Cerebellar cortex (tissue), 1 donor: ENCODE measurements at regions not wholly inside any gene's neighbourhood (a gene's known extent, or its start where the extent isn't known, plus 50 kb on each side); places are given as distances from the start of the nearest gene placed in this dataset.
"Not testable (repeated sequence)": the region's sequence is repeated elsewhere in the genome, so short reads cannot be mapped to it uniquely, and the experiment has no call there.

Experiments
- DNase-seq: peaks from one replicate; pipeline ENCODE4 v3.0.0-alpha.2; 2015; ENCODE audit warnings: low spot score

DNA sequence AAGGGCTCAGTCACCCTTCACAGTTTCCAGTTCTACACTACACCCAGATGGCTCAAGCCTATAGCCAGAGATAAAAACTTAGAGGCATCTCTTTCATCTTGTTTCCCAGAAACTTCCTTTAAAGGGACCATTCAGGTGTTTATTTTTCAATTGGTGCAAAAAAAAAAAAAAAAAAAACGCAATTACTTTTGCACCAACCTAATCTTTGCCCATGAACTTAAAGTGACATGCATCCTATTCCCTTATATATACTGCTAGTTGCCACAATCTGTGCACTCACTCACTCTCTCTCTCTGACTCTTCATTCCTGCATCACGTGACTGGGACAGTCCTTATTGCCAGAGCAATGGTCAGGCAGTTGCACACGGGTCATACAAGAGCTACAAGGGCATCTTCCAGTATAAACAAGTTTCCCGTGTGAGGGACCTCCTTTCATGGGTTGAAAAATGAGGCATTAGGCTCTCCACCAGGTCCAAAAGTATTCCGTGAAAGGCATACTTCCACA is 789.4 kb downstream of the EPHA4 start:
- no peak for DNase-seq

GRCh38 chr2:220783671-220784070 is 788.4 kb downstream of the EPHA4 start:
- no peak for DNase-seq

DNA sequence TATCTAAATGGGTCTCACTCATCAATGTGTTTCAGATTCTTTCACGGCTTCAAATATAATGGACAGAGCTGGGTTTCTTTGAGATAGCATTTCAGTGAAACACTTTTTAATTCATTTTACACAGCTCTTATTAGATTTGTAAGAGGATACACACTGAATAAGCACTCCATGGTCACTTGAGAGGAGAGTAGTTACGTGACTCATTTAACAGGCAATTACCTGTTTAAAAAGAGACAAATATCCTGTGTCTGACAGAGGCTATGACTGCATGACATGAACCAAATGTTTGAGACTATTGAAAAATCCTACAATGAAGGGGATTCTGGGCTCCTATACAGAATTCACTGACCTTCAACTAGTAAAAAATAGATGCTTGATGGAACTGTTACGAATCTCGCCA is 786.9 kb downstream of the EPHA4 start:
- no peak for DNase-seq

DNA sequence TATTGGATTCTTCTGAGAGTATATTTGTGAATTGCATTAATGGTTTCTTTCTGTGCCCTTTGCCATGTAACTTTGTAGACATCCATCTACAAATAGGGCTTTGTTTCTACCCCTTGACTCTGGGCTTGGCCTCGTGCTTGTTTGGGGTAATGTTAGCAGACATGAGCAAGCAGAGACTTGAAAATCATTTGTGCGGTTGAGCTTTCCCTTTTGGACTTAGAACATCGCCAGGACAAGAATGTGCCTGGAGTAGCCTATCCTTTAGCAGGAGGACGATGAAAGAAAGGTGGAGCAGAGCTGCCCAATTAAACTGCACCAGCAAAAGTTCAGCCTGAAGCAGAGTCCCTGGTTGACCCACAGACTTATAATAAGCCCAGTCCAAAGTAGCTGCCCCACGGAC is 785.9 kb downstream of the EPHA4 start:
- DNase-seq = no peak

DNA sequence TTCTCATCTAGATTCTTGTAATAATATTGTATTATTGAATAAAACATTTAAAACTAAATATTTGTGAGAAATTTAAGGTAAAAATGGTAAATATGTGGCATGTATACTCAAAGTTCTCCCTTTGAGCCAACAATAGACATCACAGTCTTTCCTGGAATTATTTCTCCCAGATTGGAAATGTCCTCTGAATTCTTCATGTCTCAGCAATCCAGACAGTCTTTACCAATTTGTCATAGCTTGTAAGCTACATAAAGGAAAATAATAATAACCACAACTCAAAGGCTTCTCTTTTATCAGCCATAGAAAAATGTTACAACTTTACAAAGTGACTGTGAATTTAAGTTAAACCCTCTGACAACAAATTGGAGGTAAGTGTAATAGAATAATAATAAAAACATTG is 784.9 kb downstream of the EPHA4 start:
- DNase-seq = no peak

GRCh38 chr2:220789961-220790360 is 782.1 kb downstream of the EPHA4 start:
- DNase-seq = no peak

DNA sequence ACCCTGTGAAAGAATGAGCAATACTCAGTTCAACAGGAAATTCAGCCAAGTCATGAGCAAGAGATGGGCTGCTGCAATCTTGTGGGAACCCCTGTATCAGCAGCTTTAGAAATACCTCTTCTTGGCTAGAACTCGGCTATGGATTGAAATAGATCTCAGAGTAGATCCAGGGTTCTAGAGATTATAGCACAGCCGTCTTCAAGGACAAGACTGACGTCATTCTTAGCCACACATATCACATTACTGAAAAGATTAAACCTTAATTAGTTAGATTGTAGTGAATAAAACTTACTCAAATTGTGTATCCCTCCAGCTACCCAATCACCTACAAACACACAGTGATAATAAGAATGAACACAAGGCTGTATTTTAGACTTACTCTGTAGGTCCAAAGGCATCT is 776.4 kb downstream of the EPHA4 start:
- no peak for DNase-seq

GRCh38 chr2:220811115-220811514 is 761.0 kb downstream of the EPHA4 start:
- DNase-seq = no peak

GRCh38 chr2:220811952-220812570 is 760.0 kb downstream of the EPHA4 start:
- no peak for DNase-seq

DNA sequence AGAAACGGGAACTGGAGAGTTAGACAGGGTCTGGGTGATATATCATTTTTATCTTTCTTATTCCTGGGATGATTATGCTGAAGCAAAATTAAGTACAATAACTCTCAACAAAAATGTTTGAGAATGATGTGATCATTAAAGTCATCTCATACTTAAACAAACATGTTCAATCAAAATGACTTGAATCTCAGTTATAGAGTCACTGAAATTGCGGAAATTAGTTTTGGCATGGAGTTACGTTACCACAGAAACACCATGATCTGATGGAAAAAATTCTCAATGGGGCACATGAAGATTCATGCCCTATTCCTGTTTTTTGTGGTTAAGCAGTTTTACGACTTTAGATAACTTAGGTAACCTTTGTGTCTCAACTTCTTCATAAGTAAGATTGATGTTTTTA is 757.7 kb downstream of the EPHA4 start:
- no peak for DNase-seq

DNA sequence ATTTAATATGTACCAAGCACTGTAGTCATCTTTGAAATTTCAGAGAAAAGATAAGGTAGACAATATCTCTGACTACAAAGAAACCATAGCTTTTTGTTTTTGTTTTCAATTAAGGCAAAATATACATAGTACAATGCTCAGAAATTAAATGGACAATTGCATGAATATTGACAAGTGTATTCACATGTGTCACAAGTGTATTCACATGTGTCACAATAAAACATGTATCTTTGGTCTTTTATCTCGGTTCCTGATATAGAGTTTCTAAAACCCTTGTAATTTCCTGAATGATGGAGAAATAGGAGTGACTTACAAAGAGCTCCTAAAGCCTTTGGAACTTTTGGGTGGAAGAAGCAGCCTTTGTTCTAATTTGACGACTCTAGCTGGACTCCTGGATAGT is 756.4 kb downstream of the EPHA4 start:
- DNase-seq = no peak

DNA sequence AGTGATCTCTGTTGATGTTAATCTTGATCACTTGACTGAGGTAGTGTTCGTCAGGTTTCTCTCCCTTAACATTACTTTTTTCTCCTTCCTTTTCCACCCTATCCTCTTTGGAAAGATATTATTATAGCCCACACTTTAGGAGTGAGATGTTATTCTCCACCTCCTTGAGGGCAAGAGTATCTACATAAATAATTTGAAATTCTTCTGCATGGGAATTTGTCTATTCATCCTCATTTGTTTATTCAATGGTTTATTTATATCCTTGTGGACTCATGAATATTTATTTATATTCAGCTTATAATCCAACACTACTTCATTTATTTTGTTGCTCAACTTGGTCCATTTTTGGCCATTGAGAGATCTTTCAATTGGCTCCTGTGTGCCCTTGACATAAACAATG is 750.4 kb downstream of the EPHA4 start:
- no peak for DNase-seq

GRCh38 chr2:220823590-220823989 is 748.5 kb downstream of the EPHA4 start:
- DNase-seq = not testable (repeated sequence)

DNA sequence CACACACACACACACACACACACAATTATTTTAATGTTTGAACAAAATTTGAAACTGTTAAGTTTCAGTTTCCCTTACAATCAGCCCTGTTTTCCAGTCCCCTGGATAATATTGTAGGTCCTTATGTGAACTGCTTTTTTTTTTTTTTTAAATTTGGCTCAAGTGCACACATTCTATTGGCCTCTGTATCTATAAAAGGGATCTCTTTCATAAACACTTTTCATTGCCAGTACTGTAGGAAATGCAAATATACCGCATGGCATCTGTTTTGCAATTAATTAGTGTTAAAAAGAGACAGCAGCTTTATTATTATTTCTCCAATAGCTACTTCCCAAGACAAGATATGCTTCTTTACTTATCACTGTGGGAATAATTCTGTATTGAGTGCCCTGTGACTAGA is 738.7 kb downstream of the EPHA4 start:
- no peak for DNase-seq

GRCh38 chr2:220835583-220835982 is 736.5 kb downstream of the EPHA4 start:
- DNase-seq = no peak

GRCh38 chr2:220837226-220837625 is 734.9 kb downstream of the EPHA4 start:
- no peak for DNase-seq

GRCh38 chr2:220842901-220843665 is 729.0 kb downstream of the EPHA4 start:
- no peak for DNase-seq

DNA sequence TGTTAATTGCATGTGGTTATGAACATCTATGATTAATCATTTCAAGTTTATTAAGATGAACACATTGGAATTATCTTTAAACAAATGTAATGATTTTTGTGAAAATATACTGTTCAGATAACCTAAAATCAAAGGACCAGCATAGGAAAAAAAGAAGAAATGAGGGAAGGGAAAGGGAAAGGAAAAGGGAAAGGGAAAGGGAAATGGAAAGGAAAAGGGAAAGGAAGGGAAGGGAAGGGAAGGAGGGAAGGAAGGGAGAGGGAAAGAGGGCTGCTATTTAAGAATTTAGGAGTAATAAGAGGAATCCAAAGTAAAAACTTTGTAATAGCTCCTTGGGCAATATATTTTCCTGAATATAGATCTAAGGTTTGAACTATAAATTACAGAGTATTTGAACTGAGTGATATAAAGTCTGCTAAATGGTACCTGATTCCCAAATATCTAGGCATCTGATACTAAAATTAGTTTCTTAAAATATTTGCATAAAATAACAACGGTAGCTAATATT is 726.3 kb downstream of the EPHA4 start:
- no peak for DNase-seq

DNA sequence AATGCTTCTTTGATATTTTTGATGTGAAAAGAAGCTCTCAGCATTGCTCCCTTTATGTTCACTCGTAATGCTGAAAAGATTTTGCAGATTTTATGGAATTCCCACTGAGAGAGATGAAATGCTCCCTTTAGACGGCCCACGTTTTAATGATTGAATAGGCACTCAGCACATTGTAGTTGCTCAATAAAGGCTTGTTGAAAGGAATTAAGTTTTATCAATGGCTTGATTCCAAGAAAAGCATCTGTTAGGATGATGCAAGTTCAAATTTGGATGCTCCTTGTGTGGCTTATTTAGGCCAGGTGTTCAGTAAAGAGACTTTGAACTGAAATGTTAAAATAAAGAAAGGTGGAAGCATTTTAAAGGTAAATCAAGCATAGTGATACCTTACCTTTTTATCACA is 725.1 kb downstream of the EPHA4 start:
- no peak for DNase-seq

- no peak for DNase-seq
Measured at GRCh38 chr2:220847589-220847988, 724.5 kb downstream of the EPHA4 start.

DNA sequence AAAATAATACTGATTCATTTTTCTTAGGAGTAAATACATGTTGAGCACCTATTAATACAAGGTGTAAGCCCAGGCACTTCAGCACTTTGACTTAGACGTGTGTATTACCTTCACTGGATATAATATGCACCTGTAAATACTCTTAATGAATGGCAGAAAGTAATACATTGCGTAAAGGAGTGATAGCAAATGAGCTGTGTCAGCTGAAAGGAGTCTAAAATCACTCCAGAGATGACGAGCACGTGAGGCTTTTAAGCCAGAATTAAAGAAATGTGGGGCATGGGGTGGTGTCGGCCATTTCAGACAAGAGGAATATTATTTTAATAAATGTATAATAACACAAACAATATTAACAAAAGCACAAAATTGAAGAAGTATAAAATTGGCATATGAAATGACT is 722.7 kb downstream of the EPHA4 start:
- no peak for DNase-seq

DNA sequence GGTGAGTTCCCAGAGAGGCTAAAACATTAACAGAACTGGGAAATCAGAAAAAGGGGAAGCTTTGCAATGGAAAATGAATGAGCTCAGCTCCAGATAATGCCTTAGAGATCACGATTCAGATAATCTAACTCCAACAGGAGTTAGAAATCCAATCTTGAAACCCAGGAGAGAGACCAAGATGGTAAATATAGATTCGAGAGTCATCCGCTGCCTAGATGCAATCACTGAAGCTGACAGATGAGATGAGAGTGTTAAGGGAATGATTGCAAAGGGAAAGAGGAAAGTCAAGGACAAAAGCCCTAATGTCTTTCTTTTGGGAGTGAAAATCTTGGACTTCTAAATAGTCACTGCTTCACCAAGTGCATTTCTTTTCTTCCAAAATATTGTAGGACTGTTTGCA is 722.0 kb downstream of the EPHA4 start:
- DNase-seq = no peak

DNA sequence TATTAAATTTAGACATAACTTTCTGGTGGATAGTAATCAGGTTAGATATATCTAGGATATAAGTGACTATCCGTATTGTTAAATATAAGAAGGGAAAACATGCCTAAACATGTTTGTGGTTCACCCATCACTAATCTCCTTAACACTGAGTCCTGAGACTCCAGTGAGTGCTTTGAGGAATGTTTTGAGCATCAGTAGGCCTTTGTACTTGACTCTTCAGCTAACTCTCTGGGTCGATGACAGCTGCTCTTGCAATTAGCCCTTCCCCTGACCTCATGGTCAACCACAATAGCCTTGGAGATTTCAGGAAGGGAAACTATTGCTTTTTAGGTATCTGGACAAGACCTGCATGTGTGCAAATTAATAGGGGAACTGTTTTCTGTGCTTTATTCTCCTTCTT is 716.8 kb downstream of the EPHA4 start:
- no peak for DNase-seq

DNA sequence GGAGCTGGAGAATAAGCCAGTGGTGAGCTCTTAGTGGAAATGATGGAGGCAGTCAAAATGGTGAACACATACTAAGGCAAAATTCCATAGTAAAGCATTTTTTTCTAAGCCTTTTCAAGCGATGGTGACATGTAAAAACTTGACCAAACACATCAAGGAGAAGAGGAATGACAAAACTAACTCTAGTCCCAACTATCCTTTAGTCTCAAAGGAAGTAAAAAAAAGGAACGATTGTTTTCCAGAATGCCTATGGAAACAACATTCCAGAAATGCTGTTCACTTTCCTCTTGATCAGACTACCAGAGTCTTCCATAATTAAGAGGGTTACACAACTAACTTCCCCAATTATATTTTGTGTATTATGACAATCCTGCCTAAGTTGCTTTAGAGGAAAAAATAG is 715.6 kb downstream of the EPHA4 start:
- DNase-seq = no peak
